ENCODE measurements at regions not wholly inside any gene's neighbourhood (a gene's known extent, or its start where the extent isn't known, plus 50 kb on each side); places are given as distances from the start of the nearest gene placed in this dataset.

DNA sequence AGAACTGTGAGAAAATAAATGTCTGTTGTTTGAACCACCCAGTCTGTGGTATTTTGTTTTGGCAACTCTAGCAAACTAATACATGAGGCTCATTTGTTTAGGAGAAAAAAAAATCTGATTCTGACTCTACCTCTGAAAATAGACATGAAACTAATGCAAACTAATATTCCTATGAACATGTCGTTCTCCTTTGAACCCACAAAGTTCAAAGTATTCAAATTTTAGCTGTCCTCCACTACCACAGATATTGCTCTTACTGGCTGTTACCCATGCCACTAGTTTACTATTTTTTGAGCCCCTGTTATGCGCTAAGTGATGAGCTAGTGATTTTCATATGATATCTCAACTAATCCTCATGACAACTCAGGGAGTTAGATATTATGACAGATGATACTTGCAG is 58.8 kb upstream of the ZNF804B start:
- DNase-seq: no peak

DNA sequence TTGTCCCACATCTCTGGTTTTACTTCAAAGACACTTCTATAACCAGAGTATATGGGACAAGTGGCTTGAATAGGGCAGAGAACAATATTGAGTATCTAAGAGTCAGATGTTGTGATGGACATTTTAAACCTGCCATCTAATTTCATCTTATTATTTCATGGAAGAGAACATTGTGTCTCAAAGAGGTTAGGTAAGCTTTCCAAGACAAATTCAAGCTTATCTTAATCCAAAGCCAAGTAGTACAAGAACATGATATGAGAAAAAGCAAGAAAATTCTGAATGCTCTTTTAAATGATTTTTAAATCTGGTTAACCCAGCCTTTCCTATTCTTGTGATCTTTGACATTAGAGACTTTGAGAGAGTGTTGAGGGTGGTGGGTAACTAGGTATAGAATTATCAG is 65.3 kb upstream of the ZNF804B start:
- DNase-seq: no peak

DNA sequence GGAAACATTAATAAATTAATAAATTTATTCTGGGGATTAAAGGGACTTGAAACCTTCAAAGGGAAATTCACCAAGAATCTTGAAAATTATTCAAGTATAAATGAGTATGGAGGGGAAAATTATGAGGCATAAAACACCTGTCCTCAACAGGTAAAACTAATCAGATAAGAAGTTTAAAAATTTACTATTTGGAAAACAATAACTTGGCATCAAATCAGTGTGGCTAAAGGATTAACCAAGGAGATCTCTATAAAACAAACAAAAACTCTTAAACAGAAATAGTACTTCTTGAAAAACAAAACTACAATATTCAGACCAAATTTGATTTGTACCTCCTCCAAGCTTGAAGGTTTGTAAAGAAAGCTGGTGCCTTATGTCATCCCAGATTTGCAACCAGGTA is 66.4 kb upstream of the ZNF804B start:
- DNase-seq: no peak

DNA sequence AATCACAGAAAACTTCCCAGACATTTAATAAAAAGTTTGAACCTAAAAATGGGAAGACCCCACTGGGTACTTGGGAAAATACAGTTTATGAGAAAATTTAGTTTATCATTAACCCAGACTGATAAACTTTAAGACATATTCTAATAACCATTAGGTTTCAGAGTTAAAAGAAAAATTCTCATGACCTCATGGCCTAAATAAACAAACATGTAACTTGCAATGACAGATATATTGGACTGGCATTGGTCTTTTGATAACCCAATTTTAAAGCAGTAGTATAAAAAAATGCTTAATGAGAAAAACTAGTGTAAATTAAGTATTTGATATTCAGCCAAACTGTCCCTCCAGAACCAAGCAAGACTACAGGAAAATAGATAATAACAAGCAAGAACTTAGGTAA is 67.0 kb upstream of the ZNF804B start:
- no peak for DNase-seq

DNA sequence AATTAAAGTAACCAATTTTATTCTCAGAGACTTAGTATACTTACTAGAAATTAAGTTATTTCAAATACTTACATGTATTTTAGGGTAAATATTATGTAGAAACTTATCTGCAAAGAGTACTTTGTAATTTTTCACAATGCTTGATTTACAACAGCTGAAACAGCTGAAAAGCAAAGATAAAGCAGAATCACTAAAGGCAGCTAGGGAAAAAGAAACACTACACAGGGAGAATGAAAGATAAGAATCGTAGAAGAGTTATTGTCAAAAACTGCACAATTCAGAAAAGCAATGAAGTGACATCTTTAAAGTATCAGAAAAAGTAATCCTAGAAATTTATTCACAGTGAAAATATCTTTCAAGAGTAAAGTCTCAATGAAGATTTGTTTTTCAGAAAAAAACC is 69.7 kb upstream of the ZNF804B start:
- no peak for DNase-seq

DNA sequence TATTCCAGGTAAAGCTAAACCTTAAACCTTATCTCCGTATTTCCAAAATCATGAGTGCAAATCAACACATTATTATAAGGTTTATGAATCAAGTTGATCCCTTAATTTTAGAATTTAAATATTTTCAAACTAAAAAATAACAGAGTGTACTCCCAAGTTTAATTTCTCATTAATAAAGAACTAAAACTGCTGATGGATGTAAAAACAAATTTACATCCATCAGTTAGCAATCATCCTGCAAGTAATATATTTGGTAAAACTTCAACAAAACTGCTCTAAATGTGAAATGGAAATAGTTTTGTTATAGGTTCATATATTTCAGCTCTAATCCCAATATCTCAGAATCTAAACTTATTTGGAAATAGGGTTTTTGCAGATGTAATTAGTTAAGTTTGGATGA is 71.3 kb upstream of the ZNF804B start:
- no peak for DNase-seq

DNA sequence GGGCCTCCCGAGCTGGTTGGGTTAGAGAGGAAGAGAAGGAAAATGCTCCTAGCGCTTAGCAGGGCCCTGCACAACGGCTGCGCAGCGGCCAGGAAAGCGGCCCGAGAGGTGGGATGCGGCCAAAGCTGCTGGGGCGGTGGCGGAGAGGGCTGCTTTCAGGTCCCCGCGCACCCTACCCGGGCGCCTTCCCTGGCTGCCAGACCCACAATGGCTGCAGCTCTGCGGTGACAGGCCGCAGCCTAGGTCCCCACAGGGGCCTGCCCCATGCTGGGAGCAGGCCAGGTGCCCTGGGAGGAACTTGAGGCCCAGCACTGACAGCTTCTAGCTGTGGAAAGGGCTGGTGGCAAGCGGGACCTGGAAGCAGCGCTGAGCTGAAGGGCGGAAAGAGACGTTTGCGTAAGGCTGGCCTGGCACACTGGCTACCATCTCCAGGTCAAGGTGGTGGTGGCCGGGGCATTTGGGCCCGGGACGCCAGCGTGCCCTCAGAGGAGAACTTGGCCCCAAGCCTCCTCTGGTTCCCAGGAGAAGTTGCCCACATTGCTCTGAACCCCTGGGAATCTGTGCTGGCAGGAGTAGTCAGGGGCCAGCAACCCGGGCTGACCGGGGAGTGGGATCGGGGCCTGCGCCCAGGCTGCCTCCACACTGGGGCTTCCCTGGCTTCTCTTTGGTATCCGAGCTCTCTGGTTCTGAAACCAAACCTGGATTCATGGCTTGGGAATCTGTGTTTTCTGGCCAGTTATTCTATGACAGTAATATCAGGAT is 72.9 kb upstream of the ZNF804B start:
- no peak for DNase-seq

DNA sequence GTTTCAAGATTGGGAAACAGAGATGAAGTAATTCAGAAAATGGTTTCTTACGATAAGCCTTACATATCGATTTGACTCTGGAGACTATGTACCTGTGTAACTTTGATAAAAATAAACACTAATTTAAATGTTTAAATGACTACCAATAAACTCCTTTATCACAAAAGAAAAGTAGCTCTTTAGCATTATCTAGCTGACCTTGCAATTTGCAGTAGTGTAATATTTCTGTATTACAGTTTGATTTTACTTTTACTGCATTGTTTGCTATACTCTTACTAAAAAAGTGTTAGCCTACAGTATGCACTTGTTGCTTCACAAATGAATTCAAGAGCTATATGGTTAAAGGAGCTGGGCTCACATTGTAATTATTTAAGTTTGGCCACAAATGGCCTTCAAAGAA is 77.8 kb upstream of the ZNF804B start:
- no peak for DNase-seq

DNA sequence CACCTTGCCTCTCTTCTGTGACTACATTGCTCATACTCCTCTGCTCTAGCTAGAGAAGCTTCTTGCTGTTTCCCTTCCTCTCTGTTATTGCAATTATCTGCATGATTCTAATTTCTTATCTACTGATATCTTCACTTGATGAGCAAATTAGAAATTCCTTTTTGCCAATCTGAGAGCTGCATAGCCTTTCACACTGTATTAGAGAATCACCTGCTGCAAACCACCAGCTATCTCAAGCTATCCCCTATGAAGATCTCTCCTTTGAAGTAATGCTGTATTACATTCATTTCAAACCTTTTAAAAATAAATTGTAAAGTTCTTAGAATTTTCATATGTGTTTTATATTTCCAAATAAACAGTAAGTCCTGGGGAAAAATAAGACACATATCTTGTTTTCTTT is 89.0 kb upstream of the ZNF804B start:
- DNase-seq: no peak

DNA sequence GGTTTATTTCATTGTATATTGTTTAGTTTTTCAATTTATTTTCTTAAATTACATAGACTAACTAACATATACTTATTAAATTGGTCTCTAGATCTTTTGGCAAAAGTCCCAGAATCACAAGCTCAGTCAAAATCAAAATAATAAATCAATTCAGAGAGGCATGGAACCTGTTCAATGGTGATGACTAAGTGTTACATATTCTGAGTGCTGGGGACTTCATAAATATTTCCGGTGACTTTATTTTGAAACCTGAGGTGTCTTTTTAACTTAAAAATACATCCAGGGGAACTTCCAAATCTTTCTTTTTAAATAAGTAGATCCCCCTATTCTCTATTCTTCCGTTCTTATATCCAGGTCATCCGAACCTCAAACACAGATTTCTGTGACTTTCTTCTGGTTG is 89.6 kb upstream of the ZNF804B start:
- DNase-seq: no peak

DNA sequence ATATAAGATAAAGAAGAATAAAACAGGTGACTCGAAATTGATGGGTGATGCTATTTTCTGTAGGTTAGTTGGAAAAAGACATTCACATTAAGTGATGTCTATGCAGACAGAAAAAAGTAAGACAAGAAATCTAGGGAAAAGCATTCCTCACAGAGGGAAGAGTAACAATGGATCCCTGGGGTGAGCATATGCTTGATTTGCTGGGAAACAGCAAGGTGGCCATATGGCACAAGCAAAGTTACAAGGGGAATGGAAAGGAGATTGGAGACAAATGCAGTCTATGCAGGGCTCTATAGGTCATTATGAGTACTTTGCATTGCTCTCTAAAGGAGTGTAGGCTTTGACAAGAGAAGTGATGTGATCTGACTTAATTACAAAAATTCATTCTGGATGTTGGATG is 90.9 kb upstream of the ZNF804B start:
- no peak for DNase-seq

DNA sequence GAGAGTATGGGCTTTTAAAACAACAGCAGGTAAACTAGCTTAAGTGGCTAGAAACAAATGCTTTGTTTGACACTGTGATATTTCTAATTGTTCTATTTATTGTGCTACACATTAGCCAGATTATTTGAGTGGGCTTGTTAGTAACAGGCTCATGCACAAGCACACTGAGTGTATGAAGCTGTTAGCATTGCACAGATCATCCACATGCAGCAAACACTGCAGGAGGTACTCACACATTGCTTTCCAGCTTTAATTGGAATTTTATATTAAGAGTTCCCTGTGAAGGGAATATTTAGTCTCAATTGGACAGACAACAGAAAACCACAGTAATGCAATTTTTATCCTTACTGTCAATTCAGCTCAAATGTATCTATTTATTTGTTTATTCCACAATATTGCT is 92.9 kb upstream of the ZNF804B start:
- DNase-seq: no peak

DNA sequence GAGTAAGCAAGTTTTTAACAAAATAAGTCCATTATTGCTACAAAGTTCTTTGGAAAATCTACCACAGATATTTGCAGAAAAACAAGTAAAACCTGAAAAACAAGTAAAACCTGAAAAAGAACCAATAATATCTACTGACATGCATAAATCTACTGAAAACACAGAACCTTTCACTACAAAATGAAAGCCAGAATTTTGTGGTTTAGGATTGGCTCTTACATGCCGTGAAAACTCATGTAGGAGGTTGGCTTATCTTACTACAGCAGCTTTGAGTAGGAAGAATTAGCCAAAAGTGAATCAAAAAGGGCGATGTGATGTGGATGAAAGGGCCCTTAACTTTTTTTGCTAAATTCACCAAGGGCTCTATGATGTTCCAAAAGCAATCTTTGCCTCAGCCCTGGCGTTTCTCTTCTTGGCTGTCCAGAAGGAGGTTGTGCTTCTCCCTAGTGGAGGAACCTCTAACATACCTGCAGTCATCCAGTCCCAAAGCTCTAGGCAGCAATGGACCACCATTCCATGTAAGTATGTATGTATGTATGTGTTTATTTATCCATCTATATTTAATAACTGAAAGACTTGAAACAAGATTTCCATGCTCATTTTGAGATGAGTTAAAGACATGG is 93.5 kb upstream of the ZNF804B start:
- no peak for DNase-seq

DNA sequence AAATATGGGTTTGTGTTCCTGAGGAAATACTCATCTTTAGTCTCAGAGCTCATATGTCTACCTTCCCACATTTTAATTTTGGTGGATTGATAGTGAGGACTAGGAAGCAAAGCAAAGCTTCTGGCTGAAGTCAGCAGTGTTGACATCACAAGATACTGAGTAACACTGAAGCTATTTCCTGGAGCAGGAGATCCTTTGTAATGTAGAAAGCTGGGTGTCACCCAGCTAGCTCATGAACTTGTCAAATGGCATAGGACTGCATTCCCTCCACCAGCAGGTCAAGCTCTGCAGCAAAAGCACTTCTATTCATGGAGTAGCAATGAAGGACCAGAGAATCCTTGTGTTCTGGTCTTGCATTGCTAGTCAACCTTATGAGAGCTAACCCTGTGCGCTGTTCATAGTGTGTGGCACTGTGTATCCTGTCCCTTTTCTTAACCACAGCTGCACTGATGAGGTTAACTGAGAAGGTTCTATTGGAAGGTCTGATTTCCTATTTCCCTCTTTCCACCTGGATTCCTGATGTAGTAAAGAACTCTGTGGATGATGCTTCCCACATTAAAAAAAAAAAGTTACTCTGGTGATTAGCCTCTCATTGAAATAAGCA is 94.8 kb upstream of the ZNF804B start:
- DNase-seq: no peak

DNA sequence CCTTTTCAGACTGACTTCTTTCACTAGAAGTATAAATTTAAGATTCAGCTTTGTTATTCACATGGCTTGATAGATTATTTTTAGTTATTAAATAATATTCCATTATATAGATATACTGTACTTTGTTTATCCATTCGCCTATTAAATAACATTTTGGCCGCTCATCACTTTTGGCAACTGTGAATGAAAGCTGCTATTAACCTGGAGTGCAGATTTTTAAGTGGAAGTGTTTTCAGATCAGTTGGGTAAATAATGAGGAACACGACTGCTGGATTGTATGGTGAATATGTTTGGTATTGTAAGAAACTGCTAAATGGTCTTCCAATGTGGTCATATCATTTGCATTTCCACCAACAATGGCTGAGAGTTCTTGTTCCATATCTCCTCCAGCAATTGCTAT is 97.6 kb upstream of the ZNF804B start:
- DNase-seq: no peak

DNA sequence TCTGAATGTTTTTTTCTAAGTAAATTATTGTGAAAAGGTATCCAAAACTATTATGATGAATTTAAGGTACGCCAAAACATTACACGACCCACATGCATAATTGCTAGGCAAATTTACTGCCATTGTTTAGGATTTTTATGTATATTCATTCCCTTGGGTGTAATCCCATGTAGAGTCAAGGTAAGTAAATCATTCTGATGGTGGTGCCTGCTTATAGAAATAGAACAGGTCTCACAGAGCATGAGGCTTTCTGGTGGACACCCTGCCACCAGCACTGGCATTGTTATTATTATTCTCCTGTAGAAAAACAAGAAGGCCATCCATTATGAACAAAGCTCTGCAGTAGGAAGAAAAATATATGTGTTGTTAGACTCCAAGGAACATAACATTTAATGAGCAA is 111.7 kb upstream of the ZNF804B start:
- DNase-seq: no peak

DNA sequence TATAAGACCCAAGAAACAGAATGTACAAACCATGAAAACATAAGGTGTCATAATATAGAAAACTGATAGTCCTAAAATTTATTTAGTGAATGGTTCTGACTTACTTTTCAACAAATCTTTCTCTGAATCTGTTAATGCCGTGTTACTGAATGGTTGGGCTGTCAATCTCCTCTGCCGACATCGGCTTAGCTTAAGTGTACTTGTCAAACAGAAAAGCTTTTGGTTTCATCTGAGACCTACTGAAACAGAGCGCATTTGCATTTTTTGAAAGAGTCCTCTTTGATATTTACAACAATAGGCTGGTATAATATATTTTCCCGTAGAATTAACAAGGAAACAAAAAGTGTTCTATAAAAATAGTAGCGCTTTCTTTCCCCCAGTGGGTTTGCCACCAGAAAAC is 120.9 kb upstream of the ZNF804B start:
- DNase-seq: no peak

DNA sequence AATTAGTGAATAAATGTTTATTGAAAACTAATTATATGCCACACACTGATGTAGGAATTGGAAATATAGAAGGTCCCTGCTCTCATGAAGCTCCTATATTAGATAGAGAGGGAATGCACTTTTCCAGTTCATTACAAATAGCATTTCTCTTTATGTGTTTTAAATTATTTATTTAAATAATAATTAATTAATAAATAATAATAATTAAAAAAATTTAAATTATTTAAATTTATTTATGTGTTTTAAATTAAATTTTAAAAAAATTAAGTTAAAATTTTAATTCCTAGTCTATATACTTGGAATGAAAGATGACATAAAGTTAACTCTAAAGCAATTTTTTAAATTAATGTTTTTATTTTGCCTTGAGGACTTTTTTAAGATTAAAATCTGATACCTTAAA is 121.7 kb upstream of the ZNF804B start:
- no peak for DNase-seq

DNA sequence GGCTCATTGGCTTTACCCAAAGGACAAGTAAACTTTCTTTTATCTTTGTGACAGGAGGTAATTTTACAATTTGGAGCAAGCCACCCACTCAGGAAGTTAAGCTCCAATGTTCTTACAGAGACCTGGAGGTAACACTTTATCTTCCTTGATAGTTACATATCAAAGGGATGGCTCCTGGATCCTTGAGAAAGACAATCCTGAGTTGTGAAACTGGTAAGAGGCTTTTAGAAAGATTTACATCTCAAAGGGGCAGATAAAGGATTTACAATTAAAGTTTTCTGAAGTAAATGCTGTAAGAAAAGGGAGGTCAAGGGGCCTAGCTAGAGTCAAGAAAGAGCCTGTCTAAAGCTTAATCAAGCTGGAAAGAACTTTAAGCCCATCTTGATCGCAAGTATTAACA is 124.4 kb upstream of the ZNF804B start:
- no peak for DNase-seq

DNA sequence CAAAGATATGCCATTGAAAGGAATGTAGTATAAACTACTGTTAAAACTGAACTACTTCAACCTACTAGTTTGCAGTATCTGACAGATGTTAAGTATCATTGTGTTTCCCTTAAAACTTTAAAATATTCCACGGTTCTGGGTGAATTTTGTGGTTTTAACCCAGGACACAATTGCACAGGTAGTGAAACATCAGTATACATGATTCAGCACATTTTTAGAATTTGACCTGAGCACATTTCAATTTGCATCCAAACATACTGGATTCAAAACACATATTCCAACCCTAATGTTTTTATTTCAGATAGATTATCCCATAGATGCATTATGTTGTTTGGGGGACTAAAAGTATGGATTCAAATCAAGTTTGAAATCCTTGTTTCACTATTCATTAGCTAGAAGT is 129.9 kb upstream of the ZNF804B start:
- DNase-seq: no peak

DNA sequence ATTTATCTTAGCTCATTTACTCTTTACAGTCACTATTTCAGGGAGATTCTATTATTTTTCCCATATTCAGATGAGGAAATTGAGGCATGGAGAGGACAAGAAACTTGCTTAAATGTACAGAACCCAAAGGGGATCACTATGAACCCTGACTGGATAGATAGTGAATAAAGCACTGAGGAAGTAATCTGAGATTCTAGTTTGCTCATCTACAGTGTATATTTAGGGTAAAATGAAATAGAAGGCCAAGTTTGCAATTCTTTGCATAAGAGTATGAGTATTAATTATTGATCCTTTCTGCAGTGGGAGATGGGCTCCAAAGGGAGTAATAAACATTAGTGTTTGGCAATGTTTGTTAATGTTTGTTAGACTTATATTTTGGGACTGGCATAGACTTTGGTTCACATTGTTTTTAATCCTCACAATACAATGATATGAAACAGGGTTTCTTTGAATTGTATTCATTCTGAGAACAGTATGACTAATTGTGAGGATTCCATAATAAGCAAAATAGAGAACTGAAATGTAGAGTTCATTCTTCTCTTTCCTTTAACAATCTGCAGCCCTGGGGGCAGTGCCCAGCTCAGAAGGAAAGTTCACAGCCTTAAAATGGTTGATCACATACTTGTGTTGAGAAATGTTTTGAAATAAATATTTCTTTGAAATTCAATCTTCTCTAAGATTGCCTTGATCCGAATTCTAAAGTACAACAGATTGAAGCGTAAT is 131.0 kb upstream of the ZNF804B start:
- no peak for DNase-seq

DNA sequence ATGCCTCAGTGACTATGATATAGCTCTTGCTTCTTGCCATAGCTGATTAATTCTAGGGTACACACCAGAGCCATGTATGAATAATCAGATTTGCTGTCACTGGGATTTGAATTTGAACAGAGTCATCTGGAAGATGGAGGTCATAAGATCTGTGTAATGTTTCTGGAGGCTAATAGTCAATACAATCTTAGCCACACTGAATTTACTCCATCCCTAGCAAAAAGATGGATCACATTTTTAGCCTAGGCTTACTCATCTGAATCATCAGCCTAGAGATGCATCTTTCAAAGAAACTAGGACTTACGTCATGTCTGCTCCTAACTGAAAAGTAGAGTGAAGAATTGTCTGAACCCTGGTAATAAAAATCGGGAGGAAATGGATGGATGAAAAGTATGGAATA is 142.3 kb upstream of the ZNF804B start:
- no peak for DNase-seq

DNA sequence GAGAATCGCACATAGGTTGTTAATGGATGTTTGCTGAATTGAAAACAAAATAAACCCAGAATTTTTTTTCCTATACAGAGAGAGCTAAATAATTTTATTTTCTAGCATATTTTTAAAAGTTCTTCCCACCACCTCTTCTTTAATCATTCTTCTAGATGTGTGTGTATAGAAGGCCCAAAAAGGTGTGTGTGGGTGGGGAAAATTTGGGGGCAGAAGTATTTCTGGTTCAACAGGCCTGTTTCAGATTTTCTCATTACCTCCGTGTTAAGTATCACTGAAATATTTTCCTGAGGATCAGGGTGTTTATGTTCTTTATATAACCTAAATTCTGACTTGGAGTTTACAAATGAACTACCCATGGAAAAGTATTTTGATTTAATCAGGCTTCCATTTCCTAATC is 144.2 kb upstream of the ZNF804B start:
- DNase-seq: no peak

DNA sequence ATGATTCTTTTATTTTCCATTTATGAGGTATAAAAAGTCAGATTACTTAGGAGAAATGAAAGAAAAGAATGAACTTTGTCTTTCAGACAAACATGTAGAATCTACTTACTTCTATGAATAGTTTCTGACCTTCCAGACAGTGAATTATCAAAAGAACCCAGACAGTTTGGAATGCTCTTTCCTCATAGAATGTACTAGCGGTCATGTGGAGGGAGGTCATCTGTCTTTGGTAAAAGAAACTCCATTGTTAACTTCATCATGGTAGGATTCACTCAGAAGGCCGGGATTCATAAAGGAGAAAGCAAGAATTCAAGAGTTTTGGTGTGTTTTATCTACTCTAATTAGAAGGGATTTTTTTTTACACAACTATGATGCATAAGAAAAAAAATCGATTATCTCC is 144.8 kb upstream of the ZNF804B start:
- no peak for DNase-seq

All from SIG-M5 (cell line).